ENCODE measurements at regions not wholly inside any gene's neighbourhood (a gene's known extent, or its start where the extent isn't known, plus 50 kb on each side); places are given as distances from the start of the nearest gene placed in this dataset.
"Not testable (repeated sequence)": the region's sequence is repeated elsewhere in the genome, so short reads cannot be mapped to it uniquely, and the experiment has no call there.

DNA sequence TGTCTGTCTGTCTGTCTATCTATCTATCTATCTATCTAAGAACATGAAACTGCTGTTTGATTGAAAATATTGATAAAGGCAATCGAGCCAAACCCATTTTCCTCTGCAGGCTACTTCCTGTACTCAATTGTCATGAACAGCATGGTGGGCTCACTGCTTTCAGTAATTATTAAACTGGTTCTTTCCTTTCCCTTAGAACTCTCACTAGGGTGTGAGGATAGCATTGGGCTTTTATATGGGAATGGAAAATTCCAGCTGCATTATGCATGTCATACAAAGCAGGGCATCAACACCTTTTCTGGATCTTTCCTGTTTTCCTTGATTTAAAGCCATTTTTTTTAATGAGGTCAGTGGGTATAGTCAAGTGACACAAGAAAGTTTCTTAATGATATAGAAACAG lies 161.0 kb upstream of the SYNCRIP start:
- DNase-seq = no peak

DNA sequence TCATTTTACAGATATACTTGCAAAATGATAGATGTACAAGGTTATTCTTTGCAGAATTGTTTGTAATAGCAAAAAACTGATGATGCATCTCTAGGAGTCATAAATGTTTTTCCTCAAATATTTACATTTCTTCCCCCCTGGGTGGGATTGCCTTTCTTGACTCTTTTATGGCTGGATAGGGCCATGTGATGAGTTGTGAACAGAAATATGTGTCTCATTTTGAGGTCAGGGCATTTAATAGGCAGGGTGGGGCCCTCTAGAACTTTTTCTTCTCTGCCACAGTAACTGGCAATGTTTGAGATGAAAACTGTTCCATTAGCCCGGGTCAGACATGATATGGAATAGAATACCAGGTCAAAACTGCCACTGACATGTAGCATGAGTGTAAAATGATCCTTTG lies 159.5 kb upstream of the SYNCRIP start:
- no peak for DNase-seq

GRCh38 chr6:85798931-85799652 lies 156.4 kb upstream of the SYNCRIP start:
- no peak for DNase-seq

DNA sequence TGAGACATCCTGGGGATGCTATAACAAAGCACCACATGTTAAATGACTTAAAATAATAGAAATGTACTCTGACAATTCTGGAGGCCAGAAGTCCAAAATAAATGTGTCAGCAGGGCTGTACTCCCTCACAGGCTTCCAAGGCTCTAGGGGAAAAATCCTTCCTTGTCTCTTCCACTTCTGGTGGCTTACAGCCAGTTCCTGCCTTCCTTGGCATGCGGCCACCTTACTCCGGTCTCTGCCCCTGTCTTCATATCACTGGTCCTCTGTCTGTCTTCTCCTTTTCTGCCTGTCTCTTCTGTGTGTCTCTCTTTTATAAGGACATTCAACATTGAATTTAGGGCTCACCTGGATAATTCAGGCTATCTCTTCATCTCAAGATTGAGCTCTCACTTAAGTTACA lies 155.3 kb upstream of the SYNCRIP start:
- no peak for DNase-seq

- DNase-seq = peak; percentile 51
These were observed 153.3 kb upstream of the SYNCRIP start for GRCh38 chr6:85795945-85796344.

- no peak for DNase-seq
These were observed 149.6 kb upstream of the SYNCRIP start for GRCh38 chr6:85792254-85792653.

- no peak for DNase-seq
These were observed 133.2 kb upstream of the SYNCRIP start for GRCh38 chr6:85775883-85776282.

- DNase-seq = no peak
These were observed 130.0 kb upstream of the SYNCRIP start for GRCh38 chr6:85772641-85773040.

DNA sequence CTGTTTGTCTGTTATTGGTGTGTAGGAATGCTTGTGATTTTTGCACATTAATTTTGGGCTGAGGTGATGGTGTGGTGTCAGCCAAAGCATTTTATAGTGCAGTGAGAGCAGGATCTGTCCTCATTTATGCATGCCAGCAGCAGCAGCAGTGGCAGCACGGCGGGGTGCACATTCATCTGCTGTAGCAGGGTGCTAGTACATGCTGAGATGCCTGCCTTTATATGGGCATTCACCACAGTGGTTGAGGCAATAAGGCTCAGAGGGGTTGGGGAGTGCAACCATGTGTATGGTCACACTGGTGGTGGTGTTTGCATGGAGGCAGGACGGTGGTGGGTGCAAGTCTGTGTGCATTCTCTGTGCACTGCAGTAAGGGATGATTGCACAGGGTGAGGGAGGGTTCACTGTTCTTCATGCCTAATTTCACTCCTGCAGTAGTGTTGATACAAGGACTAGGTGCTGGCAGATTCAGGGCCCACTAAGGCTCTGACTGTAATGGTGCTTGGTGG lies 129.3 kb upstream of the SYNCRIP start:
- no peak for DNase-seq

DNA sequence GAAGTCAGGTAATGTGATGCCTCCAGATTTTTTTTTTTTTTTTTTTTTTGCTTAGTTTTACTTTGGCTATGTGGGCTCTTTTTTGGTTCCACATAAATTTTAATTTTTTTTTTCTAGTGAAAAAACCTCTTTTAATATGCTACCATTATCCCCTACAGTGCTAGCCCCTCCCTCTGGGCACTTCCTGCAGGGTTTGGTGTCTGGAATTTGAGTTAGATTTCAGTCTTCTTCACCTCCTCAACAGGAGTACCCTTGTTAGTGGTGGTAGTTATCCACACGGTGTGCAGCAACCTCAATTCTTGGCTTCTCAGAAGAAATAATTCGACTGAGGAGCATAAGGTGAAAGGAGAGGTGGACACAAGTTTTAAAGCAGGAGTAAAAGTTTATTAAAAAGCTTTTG lies 128.8 kb upstream of the SYNCRIP start:
- no peak for DNase-seq

DNA sequence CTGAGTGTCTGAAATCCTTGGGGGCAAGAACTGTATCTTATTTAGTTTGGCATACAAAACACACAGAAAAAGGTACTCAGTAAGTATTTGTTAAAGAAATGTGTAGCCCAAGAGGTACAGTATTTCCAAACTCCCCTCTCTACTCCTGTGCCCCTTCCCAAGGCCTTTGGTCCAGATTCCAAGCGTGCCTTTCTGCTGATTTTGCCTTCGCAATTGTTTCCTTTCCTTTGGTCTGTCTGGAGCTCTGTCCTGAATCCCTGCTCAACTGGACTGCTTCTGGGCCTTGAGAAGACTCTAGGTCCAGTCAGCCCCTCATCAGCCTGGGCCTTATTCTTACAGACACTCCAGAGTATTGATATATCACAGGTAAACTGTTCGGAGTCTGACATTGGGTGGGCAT lies 122.2 kb upstream of the SYNCRIP start:
- no peak for DNase-seq

DNA sequence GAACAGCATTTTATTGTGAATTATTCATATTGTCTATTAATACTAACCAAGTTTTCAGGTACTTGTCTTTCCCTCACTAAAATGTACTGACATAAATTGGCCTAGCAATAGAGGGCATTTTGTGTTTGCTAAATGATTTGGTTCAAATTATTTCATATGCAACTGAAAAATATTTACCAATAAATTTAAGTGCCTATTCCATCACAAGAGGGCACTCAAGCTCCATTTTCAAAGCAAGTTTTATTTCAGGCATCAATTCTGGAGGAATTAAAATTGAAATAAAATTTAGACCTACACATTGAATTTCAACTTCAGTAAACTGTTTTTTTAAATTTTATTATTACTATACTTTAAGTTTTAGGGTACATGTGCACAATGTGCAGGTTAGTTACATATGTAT lies 114.3 kb upstream of the SYNCRIP start:
- peak; percentile 12 for DNase-seq

- no peak for DNase-seq
These were observed 112.2 kb upstream of the SYNCRIP start for GRCh38 chr6:85754894-85755293.

- no peak for DNase-seq
These were observed 109.9 kb upstream of the SYNCRIP start for GRCh38 chr6:85752602-85753001.

- DNase-seq = no peak
These were observed 108.8 kb upstream of the SYNCRIP start for GRCh38 chr6:85751374-85752055.

DNA sequence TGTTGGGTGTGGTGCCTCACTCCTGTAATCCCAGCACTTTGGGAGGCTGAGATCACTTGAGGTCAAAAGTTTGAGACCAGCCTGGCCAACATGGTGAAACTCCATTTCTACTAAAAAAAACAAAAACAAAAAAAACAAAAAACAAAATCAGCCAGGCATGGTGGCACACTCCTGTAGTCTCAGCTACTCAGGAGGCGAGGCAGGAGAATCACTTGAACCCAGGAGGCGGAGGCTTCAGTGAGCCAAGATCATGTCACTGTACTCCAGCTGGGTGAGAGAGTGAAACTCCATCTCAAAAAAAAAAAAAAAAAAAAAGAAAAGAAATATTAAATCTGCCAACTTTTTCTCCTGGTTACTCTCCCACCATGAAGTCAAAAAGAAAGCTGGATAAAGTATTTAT lies 107.5 kb upstream of the SYNCRIP start:
- DNase-seq = not testable (repeated sequence)

GRCh38 chr6:85749236-85749635 lies 106.5 kb upstream of the SYNCRIP start:
- DNase-seq = no peak

- DNase-seq = no peak
These were observed 105.0 kb upstream of the SYNCRIP start for GRCh38 chr6:85747666-85748065.

- no peak for DNase-seq
These were observed 104.4 kb upstream of the SYNCRIP start for GRCh38 chr6:85747093-85747492.

DNA sequence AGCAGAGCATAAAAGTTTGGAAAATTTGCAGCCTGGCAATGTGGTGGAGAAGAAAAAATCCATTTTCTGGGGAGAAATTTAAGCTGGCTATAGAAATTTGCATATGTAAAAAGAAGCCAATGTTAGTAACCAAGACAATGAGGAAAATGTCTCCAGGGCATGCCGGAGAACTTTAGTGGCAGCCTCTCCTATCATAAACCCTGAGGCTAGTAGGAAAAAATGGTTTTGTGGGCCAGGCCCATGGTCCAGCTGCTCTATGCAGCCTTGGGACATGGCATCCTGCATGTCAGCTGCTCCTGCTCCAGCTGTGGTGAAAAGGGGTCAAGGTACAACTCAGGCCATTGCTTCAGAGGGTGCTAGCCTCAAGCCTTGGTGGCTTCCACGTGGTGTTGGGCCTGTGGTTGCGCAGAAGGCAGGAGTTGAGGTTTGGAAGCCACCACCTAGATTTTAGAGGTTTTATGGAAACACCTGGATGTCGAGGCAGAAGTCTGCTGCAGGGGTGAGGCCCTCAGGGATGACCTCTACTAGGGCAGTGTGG lies 101.8 kb upstream of the SYNCRIP start:
- DNase-seq = no peak

- no peak for DNase-seq
These were observed 83.5 kb upstream of the SYNCRIP start for GRCh38 chr6:85726206-85726605.

- no peak for DNase-seq
These were observed 73.1 kb upstream of the SYNCRIP start for GRCh38 chr6:85715797-85716196.

DNA sequence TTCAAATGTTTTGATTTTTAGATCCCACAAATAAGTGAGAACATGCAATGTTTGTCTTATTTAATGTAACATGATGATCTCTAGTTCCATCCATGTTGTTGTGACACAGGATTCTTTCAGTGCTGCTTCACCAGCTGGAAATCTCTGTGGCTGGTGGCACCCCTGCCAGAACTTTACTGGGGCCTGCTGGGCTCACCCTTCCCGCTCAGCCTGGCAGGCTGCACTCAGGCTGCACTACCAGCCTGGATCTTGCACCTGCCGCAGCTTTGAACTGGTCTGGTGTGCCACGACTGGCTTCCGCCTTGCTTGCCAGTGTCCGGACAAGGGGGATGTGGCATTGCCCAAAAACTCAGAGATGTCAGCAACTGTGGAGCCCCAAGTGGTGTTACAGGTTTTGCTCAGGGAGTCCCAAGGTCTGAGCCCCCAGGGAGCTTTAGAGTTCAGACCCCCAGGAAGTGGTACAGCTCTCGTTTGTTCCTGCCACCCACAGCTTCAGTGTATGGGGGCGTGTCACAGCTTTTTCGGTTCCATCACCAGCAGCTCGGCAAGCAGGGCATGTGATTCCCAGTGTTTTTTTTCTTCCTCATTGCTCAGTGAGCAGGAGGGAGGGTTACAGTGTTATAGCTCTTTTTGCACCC lies 72.3 kb upstream of the SYNCRIP start:
- no peak for DNase-seq

DNA sequence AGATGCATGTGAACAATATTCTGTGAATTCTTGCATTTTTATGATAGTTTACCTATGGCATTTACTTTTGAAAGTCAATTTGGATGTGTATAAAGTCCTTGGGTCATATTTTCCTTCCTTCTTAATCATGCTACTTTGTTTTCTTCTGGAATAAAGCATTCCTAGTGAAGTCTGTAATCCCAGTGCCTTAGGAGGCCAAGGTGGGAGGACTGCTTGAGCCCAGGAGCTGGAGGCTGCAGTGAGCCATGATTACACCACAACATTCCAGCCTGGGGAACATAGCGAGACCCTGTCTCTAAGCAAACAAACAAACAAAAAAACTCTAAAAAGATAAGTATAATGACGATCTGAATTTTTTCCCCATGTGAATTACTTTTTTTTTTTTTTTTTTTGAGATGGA lies 69.7 kb upstream of the SYNCRIP start:
- no peak for DNase-seq
